CD4-positive, alpha-beta T cell treated with Interleukin-6 for 4 hours (primary cell): ENCODE measurements at regions not wholly inside any gene's neighbourhood (a gene's known extent, or its start where the extent isn't known, plus 50 kb on each side); places are given as distances from the start of the nearest gene placed in this dataset.

Experiments used
- DNase-seq: peaks from one replicate; pipeline ENCODE4 v3.0.0-alpha.2; 2020; ENCODE audit warnings: mixed read lengths

DNA sequence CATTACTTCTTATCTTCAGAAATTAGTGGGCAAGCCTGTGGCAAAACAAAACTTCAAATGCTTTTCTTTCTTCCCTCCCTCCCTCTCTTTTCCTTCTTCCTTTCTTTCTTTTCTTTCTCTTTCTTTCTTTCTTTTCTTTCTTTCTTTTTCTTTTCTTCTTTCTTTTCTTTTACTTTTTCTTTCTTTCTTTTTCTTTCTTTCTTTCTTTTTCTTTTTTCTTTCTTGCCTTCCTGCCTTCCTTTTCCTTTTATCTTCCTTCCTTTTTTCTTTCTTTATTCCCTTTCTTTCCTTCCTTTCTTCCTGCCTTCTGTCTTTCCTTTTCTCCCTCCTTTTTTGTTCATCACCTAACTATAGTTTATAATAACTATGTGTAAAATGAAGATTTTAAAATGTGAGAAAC is 295.1 kb downstream of the SMOC2 start:
- no peak for DNase-seq

GRCh38 chr6:168735268-168735949 is 294.4 kb downstream of the SMOC2 start:
- no peak for DNase-seq

GRCh38 chr6:168734523-168734922 is 293.5 kb downstream of the SMOC2 start:
- DNase-seq = no peak

DNA sequence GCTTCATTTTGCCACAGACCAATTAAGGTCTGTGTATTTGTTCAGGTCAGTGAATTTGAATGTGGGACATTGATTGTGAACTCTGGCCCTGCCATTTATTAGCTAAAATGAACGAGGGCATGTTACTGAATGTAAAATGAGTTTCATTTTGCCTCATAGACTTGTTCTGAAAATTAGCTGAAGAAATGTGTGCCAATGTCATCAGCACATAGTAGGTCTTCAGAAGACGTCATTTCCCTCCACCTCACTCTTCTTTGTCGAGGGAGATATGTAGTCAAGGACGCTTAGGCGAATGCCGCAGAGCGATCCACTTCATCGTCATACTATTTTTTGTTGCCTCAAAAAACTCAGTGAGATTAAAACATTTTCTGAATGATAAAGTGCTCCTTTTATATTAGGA is 291.7 kb downstream of the SMOC2 start:
- DNase-seq = no peak

GRCh38 chr6:168730931-168731716 is 290.1 kb downstream of the SMOC2 start:
- no peak for DNase-seq

DNA sequence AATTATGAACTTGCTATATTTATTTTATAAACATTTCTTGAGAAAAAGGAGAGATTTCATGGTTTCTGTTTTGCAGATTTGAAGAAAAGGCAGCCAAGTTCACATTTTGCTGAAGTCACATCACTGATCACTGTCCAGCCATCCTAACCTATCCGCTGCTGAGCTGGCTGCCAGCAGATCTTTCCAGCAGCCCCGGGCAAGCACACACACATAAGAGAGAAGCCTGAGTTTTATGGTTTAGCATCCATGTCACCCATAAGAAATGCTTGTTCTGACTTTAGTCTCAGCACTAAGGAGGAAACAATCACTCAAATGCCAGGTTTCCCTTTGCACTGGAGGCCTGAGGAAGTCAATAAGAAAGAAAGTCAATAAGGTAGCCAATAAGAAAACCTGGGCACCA is 287.1 kb downstream of the SMOC2 start:
- DNase-seq = no peak

GRCh38 chr6:168726312-168726856 is 285.4 kb downstream of the SMOC2 start:
- no peak for DNase-seq

DNA sequence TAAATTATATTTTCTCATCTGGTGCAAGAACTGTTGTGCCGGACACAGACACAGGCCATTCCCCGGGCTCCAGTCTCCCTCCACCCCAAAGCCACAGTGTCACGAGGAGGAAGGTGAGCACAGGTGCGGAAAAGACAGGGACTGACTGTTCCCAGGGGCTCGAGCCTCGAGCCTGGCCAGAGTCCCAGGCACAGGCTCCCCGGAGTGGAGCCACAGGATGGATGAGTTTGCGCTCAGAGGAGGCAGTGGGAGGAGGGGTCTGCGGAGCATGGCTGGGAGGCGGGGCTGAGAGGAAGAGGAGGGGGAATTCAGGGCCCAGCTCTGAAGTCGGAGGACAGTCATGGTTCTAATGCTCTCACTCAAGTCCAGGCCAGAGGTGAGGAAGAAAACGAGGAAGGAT is 284.8 kb downstream of the SMOC2 start:
- no peak for DNase-seq

GRCh38 chr6:168724669-168725570 is 283.9 kb downstream of the SMOC2 start:
- no peak for DNase-seq

DNA sequence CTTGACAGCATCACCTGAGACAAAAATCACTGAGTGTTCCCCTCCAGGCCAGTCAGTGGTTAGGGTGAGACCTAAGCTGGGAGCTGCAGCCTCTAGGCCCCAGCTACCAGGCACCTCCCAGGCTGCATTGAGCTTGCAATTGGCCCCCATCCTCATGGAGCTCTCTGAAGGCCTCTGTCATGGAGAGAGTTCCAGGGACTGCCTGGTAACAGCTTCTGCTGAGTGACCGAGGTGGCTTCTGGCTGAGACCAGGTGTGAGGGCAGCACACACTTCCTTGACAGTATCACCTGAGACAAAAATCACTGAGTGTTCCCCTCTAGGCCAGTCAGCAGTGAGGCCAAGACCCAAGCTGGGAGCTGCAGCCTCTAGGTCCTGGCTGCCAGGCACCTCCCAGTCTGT is 283.0 kb downstream of the SMOC2 start:
- DNase-seq = no peak

DNA sequence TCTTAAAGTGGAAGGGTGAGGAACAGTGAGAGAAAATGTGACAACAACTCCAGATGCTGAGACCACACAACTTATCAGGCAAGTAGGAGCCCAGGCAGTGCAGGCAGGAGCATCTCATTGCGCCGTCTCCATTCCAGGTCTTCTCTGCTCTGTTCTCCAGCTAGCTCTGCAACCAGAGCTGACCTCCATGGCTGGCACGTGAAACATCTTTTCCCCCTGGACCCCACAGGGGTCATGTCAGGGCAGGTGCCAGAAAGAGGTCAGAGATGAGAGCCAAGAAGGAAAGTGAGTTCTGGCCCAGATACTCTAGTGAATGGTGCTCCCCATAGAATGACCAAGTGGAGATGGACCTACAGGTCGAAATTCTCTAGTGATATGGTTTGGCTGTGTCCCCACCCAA is 281.4 kb downstream of the SMOC2 start:
- no peak for DNase-seq

GRCh38 chr6:168721571-168721970 is 280.6 kb downstream of the SMOC2 start:
- no peak for DNase-seq

DNA sequence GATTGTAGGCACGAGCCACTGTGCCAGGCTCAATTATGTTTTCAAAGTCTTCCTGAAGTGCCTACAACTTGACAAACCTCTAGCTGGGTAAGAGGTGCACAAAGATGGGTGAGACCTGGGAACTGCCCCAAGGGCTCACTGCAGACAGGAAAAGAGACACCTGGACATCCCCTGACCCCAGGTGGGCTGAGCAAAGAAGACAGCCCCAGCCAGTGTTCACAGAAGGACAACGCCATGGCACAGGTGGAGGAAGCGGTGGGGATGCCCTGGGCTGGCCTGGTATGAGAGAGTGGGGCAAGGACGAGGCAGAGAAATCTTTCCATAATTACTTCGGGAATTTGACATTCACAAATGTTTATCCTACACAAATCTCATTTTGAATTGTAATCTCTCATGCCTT is 278.9 kb downstream of the SMOC2 start:
- no peak for DNase-seq

DNA sequence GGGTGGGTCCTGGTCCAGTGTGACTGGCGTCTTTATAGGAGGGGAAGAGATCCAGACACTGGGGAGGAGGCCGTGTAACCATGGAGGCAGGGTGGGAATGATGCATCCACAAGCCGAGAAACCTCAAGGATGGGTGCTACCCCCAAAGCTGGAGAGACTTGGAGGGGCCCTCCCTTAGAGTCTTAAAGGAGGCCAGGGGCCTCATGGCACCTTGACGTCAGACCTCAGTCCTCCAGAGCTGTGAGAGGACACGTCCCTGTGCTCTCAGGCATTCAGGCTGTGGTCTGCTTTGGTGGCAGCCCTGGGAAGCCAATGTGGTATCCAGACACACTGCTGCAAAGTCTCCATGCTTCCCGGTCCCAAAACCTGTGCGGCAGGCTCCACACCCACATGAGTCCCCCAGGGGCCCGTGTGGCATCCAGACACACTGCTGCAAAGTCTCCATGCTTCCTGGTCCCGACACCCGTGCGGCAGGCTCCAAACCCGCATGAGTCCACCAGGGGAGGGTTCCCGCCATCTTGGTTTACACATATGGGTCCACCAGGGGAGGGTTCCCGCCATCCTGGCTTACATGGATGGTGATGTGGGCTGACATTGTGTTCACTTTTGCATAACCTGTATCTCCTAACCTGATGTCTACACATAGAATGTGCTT is 278.0 kb downstream of the SMOC2 start:
- DNase-seq = no peak
